ENCODE measurements at regions not wholly inside any gene's neighbourhood (a gene's known extent, or its start where the extent isn't known, plus 50 kb on each side); places are given as distances from the start of the nearest gene placed in this dataset.
"Not testable (repeated sequence)": the region's sequence is repeated elsewhere in the genome, so short reads cannot be mapped to it uniquely, and the experiment has no call there.

DNA sequence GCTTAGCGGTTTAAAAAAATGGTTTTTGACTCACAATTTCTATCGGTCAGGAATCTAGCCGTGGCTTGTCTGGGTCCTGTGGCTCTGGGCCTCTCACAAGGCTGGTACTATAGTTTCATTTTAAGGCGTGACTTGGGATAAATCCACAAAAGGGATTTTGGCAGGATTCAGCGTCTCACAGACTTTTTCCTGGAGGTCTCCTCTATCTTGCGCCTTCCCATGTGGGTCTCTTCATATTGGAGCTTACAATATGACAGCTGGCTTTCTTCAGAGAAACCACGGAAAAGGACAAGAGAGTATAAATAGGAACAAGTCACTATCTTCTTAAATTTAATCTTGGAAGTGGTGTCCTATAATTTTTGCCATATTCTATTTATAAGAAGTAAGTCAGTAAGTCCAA is 250.5 kb downstream of the DSC3 start:
- H3K4me2 ChIP-seq, result no peak overlapping the region
- no peaks in the 10 kb centered on the region for H3K36me3 ChIP-seq (ENCODE audit: insufficient read depth)
- no peak overlapping the region for H3K27ac ChIP-seq
- no peaks in the 10 kb centered on the region for H4K20me1 ChIP-seq (ENCODE audit: insufficient read depth)
- H3K4me1 ChIP-seq (ENCODE audit: low read depth, poor library complexity, severe bottlenecking), result no peaks in the 10 kb centered on the region
- no peak overlapping the region for H3K9ac ChIP-seq
- no peak overlapping the region for H3K4me3 ChIP-seq (IDR thresholded peaks at IDR 0.05; ENCODE audit: insufficient read depth, low read depth, low read length)
- TF ChIP-seq, protein P1, sequence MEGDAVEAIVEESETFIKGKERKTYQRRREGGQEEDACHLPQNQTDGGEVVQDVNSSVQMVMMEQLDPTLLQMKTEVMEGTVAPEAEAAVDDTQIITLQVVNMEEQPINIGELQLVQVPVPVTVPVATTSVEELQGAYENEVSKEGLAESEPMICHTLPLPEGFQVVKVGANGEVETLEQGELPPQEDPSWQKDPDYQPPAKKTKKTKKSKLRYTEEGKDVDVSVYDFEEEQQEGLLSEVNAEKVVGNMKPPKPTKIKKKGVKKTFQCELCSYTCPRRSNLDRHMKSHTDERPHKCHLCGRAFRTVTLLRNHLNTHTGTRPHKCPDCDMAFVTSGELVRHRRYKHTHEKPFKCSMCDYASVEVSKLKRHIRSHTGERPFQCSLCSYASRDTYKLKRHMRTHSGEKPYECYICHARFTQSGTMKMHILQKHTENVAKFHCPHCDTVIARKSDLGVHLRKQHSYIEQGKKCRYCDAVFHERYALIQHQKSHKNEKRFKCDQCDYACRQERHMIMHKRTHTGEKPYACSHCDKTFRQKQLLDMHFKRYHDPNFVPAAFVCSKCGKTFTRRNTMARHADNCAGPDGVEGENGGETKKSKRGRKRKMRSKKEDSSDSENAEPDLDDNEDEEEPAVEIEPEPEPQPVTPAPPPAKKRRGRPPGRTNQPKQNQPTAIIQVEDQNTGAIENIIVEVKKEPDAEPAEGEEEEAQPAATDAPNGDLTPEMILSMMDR (conservative IDR thresholded peaks at IDR 0.05; ENCODE audit: low read depth, low read length), result no peak
- no peaks in the 10 kb centered on the region for H3K79me2 ChIP-seq (ENCODE audit: insufficient read depth, low read depth)
- no peak overlapping the region for H2AFZ ChIP-seq (ENCODE audit: low read depth)
- H3K27me3 ChIP-seq (ENCODE audit: insufficient read depth, low read depth), result no peaks in the 10 kb centered on the region

DNA sequence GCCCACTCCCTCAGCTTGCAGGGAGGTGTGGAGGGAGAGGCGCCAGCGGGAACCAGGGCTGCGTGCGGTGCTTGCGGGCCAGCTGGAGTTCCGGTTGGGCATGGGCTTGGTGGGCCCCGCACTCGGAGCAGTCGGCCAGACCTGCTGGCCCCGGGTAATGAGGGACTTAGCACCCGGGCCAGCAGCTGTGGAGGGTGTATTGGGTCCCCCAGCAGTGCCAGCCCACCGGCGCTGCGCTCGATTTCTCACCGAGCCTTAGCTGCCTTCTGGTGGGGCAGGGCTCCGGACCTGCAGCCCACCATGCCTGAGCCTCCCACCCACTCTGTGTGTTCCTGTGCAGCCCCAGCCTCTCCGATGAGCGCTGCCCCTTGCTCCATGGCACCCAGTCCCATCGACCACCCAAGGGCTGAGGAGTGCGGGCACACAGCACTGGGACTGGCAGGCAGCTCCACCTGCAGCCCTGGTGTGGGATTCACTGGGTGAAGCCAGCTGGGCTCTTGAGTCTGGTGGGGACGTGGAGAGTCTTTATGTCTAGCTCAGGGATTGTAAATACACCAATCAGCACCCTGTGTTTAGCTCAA is 254.0 kb downstream of the DSC3 start:
- H3K36me3 ChIP-seq (ENCODE audit: insufficient read depth); H4K20me1 ChIP-seq (ENCODE audit: insufficient read depth); H3K4me3 ChIP-seq (IDR thresholded peaks at IDR 0.05; ENCODE audit: insufficient read depth, low read depth, low read length); H3K79me2 ChIP-seq (ENCODE audit: insufficient read depth, low read depth); H3K4me2 ChIP-seq; H3K4me1 ChIP-seq (ENCODE audit: low read depth, poor library complexity, severe bottlenecking); H3K27me3 ChIP-seq (ENCODE audit: insufficient read depth, low read depth); H3K9ac ChIP-seq; H3K27ac ChIP-seq; H2AFZ ChIP-seq (ENCODE audit: low read depth): not testable (repeated sequence)

DNA sequence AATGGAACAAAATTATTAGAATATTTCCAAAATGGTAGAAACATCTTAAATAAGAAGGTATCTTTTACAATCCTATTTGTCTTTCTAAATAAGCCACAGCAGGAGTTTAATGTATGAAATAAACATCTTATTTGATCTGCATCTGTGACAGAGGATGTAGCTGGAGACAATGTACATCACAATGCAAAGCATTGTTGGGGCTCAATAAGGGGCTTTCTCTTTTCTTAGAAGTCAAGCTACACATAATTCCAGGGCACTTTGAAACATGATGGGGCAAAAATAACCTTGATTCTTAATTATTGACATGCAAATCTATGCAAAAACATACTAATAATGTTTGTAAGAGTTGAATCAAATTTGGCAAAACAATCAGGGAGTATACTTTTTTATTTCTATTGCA is 255.1 kb downstream of the DSC3 start:
- H3K4me1 ChIP-seq (ENCODE audit: low read depth, poor library complexity, severe bottlenecking), result no peaks in the 10 kb centered on the region
- H3K27ac ChIP-seq, result no peak overlapping the region
- H2AFZ ChIP-seq (ENCODE audit: low read depth), result no peak overlapping the region
- no peak overlapping the region for H3K4me2 ChIP-seq
- no peaks in the 10 kb centered on the region for H4K20me1 ChIP-seq (ENCODE audit: insufficient read depth)
- H3K36me3 ChIP-seq (ENCODE audit: insufficient read depth), result no peaks in the 10 kb centered on the region
- H3K79me2 ChIP-seq (ENCODE audit: insufficient read depth, low read depth), result no peaks in the 10 kb centered on the region
- no peak overlapping the region for H3K4me3 ChIP-seq (IDR thresholded peaks at IDR 0.05; ENCODE audit: insufficient read depth, low read depth, low read length)
- no peak overlapping the region for H3K9ac ChIP-seq
- TF ChIP-seq, protein P1 (conservative IDR thresholded peaks at IDR 0.05; ENCODE audit: low read depth, low read length), result no peak
- H3K27me3 ChIP-seq (ENCODE audit: insufficient read depth, low read depth), result no peaks in the 10 kb centered on the region

DNA sequence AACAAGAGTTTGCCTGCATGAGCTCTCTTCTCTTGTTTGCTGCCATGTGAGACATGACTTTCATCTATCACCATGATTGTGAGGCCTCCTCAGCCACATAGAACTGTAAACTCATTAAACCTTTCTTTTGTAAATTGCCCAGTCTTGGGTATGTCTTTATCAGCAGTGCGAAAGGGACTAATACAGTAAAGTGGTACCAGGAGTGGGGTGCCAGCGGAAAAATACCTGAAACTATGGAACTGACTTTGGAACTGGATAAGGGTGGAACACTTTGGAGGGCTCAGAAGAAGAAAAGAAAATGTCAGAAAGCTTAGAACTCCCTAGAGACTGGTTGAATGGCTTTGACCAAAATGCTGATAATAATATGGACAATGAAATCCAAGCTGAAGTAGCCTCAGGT is 260.9 kb downstream of the DSC3 start:
- H3K4me1 ChIP-seq (ENCODE audit: low read depth, poor library complexity, severe bottlenecking), result no peaks in the 10 kb centered on the region
- no peak overlapping the region for H3K4me3 ChIP-seq (IDR thresholded peaks at IDR 0.05; ENCODE audit: insufficient read depth, low read depth, low read length)
- no peaks in the 10 kb centered on the region for H4K20me1 ChIP-seq (ENCODE audit: insufficient read depth)
- no peak overlapping the region for H3K9ac ChIP-seq
- H3K36me3 ChIP-seq (ENCODE audit: insufficient read depth), result no peaks in the 10 kb centered on the region
- no peaks in the 10 kb centered on the region for H3K27me3 ChIP-seq (ENCODE audit: insufficient read depth, low read depth)
- H2AFZ ChIP-seq (ENCODE audit: low read depth), result no peak overlapping the region
- no peaks in the 10 kb centered on the region for H3K79me2 ChIP-seq (ENCODE audit: insufficient read depth, low read depth)
- H3K27ac ChIP-seq, result no peak overlapping the region
- H3K4me2 ChIP-seq, result no peak overlapping the region
- TF ChIP-seq, protein P1 (conservative IDR thresholded peaks at IDR 0.05; ENCODE audit: low read depth, low read length), result no peak

DNA sequence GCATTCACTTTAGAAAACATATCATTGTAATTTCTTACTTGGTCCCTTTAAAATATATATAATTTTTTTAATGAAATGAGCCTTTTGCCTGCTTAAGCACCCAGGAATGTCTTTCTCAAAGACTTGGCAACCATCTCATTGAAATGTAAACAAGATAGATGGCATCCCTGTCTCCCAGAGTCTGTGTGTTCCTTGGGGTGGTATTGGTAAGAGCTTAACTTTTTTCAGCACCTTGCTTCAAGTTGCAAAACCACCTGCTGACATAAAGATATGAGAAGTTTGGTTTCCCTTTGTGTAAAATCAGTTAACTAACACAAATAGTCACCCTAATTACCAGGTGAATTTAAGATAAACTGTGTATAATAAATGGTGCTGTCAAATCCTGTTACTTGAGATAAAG is 266.9 kb downstream of the DSC3 start:
- Histone ChIP-seq H3K27ac (no peak overlapping the region), H3K4me1 (ENCODE audit: low read depth, poor library complexity, severe bottlenecking) (peaks cover 35% of the 10 kb centered on the region)
- TF ChIP-seq, protein P1 (conservative IDR thresholded peaks at IDR 0.05; ENCODE audit: low read depth, low read length), result no peak

DNA sequence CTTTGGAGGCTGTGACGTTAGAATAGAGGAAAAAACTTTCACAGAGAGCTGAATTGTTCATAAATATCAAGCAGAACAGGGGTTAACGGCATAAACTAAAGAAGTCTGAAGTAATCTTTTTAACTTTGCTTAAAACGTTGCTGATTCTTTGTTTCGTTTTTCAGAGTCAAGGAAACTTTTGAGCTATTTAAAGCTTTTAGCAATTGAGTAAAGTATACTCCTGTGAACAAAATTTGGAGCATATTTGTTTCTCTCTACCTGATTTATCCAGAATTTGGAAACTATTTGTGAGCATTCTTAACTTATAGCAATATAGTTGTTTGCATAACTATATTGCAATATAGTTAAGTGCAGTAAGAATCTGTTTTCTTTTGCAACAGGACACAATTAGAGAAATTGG is 270.4 kb downstream of the DSC3 start:
- Histone ChIP-seq H3K27ac (peak overlapping the region; percentile 54), H2AFZ (ENCODE audit: low read depth) (peak overlapping the region; percentile 42), H3K4me1 (ENCODE audit: low read depth, poor library complexity, severe bottlenecking) (peaks cover 35% of the 10 kb centered on the region), H3K4me2 (peak overlapping the region; percentile 70), H3K9ac (peak overlapping the region; percentile 4; the same call in 1 of the 2 replicates)
- H4K20me1 ChIP-seq (ENCODE audit: insufficient read depth); H3K27me3 ChIP-seq (ENCODE audit: insufficient read depth, low read depth); H3K79me2 ChIP-seq (ENCODE audit: insufficient read depth, low read depth); H3K36me3 ChIP-seq (ENCODE audit: insufficient read depth); H3K4me3 ChIP-seq (IDR thresholded peaks at IDR 0.05; ENCODE audit: insufficient read depth, low read depth, low read length): not testable (repeated sequence)

More for the DNA sequence above, 266.9 kb downstream of the DSC3 start:
- H3K36me3 ChIP-seq (ENCODE audit: insufficient read depth), result no peaks in the 10 kb centered on the region
- no peak overlapping the region for H3K9ac ChIP-seq
- H4K20me1 ChIP-seq (ENCODE audit: insufficient read depth), result no peaks in the 10 kb centered on the region
- no peaks in the 10 kb centered on the region for H3K79me2 ChIP-seq (ENCODE audit: insufficient read depth, low read depth)
- H3K27me3 ChIP-seq (ENCODE audit: insufficient read depth, low read depth), result no peaks in the 10 kb centered on the region
- no peak overlapping the region for H2AFZ ChIP-seq (ENCODE audit: low read depth)
- no peak overlapping the region for H3K4me2 ChIP-seq
- H3K4me3 ChIP-seq (IDR thresholded peaks at IDR 0.05; ENCODE audit: insufficient read depth, low read depth, low read length), result no peak overlapping the region
